T1000 (cell line): ENCODE measurements at regions not wholly inside any gene's neighbourhood (a gene's known extent, or its start where the extent isn't known, plus 50 kb on each side); places are given as distances from the start of the nearest gene placed in this dataset.
"Not testable (repeated sequence)": the region's sequence is repeated elsewhere in the genome, so short reads cannot be mapped to it uniquely, and the experiment has no call there.

Source experiments
- DNase-seq: peaks from one replicate; lab custom pipeline; 2025; ENCODE audit warnings: mixed read lengths; lab: John Stamatoyannopoulos, UW

GRCh38 chr9:86997156-86997555 lies 49.9 kb upstream of the GAS1 start:
- DNase-seq = no peak

GRCh38 chr9:86997951-86998350 lies 50.6 kb upstream of the GAS1 start:
- no peak for DNase-seq

GRCh38 chr9:87002517-87002916 lies 55.2 kb upstream of the GAS1 start:
- DNase-seq = no peak

- no peak for DNase-seq
Measured at GRCh38 chr9:87004016-87004415, 56.7 kb upstream of the GAS1 start.

- DNase-seq = no peak
Measured at GRCh38 chr9:87006956-87007355, 59.6 kb upstream of the GAS1 start.

DNA sequence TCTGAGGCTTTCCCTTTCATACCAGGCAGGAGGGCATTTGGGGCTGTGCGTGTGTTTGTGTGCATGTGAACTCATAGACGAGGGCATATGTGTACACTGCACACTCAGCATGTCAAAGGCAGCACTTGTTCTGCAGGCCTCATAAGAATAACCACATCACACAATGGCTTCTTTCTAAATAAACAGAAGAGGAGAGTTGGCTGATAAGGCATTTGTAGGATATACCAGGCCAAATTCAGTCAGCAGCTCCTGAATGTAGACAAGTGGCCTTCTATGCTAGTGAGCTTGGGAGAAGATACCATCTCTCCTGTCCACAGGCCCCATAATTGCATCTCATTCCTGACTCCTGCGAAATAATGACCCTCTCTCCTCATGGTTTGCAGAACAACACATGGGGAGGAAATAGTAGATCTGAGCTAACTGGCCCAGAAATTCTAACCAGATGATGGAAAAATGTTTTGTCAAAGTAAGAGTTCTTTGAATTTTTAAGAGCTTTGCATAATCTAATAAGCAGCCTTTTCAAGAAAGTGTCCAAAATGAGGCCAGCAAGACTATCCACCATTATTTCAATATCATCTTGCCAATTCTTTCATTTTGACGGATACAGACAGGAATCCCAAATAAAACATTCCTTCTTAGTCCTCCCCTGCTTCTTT lies 60.5 kb upstream of the GAS1 start:
- no peak for DNase-seq

- DNase-seq = no peak
Measured at GRCh38 chr9:87008667-87009066, 61.4 kb upstream of the GAS1 start.

DNA sequence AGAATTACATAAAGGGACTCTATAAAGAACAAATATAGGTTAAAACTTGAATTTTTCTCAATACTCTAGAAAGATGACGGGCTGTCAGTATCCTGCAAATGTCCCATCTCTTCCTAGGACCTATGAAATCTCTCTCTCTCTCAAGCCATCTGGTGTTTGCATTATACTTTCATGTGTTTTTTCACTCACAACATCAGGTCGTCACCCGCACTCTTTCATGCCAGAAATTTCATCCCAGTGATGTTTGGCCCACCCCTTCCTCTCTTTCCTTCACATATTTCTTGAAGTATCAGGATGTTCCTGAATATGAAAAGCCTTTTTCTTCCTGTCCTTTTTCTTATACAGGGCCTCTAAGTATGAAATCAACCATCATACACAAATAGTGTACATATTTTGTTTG lies 63.3 kb upstream of the GAS1 start:
- no peak for DNase-seq

- DNase-seq = no peak
Measured at GRCh38 chr9:87011551-87011950, 64.2 kb upstream of the GAS1 start.

GRCh38 chr9:87013490-87013889 lies 66.2 kb upstream of the GAS1 start:
- DNase-seq = no peak

DNA sequence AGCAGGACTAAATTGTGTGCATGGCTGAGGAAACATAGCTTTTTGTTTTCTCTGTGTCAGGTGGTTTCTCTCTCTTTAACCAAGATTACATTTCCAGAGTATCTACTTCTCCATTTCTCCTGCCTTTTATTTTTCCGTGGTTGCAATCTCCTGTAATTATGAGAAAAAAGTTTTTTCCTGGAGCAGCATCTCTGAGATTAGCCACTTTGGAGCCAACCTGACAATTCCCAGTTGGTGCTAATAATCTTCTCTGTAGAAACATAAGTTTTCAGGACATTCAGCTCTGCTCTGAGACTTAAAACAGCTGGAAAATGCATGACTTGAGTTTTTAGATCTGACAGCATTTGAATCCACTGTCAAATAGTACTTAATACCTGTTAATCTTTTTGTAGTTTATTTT lies 67.1 kb upstream of the GAS1 start:
- no peak for DNase-seq

DNA sequence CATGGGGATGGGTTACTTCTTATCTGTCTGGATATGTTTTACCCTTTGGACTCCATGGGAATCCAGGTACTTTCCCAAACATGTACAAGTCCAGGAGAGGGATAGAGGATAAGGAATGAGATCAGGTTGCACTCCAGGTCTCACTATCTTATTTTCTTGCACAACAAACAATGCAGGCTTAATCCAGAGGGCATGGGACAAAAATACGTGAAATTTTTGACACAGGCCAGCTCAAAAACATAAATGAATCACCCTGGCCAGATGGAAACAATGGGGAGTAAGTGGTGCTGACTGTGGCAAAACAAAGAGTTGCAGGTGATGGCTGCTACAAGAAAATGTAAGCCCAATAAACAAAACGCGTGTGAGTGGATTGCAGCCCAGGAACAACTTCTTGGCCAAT lies 69.4 kb upstream of the GAS1 start:
- DNase-seq = no peak

DNA sequence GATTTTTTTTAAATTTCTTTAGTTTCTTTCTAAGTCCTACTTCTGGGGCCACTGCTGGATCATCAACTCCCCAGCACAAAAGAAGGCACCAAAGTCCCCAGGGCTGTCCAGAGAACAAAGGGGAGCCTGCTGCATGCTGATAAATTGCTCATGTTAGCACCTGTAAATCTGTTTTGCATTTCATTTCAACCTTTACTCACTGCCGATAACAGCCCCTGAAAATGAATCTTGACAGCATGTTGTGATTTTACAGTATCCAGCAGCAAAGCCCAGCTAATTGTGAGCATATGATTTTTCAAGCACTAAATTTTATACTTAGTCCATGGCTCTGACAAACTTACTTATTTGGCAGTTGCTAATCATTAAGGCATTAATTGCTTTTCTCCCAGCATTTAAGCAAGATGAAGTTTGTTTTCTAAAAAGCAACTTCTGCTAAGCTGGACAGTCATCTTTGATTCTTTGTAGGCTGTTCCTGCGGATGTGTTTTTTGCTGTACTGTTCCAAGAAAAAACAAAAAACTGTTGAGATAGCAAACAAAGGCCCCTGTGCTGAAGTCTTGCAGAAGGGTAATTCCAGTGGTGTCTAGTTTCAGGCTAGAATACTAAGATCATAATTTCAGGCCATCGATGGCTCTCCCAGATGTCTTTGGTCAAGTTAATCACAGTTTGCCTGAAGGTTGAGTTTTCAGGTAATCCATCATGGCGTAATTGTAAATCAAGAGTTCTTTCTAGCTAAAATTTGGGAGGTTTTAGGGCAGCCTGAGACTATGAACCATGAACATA lies 73.1 kb upstream of the GAS1 start:
- DNase-seq = no peak

GRCh38 chr9:87022178-87022577 lies 74.9 kb upstream of the GAS1 start:
- DNase-seq = no peak

- no peak for DNase-seq
Measured at GRCh38 chr9:87026204-87026603, 78.9 kb upstream of the GAS1 start.

DNA sequence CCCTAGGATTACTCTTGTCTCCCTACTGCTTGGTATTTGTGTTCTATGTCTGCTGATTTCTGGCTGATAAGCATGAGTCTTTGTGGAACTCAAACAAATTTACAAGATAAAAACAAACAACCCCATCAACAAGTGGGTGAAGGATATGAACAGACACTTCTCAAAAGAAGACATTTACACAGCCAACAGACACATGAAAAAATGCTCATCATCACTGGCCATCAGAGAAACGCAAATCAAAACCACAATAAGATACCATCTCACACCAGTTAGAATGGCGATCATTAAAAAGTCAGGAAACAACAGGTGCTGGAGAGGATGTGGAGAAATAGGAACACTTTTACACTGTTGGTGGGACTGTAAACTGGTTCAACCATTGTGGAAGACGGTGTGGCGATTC lies 81.5 kb upstream of the GAS1 start:
- DNase-seq = not testable (repeated sequence)

- no peak for DNase-seq
Measured at GRCh38 chr9:87029905-87030304, 82.6 kb upstream of the GAS1 start.

GRCh38 chr9:87034841-87035240 lies 87.5 kb upstream of the GAS1 start:
- DNase-seq = no peak

- DNase-seq = no peak
Measured at GRCh38 chr9:87035879-87036278, 88.6 kb upstream of the GAS1 start.

DNA sequence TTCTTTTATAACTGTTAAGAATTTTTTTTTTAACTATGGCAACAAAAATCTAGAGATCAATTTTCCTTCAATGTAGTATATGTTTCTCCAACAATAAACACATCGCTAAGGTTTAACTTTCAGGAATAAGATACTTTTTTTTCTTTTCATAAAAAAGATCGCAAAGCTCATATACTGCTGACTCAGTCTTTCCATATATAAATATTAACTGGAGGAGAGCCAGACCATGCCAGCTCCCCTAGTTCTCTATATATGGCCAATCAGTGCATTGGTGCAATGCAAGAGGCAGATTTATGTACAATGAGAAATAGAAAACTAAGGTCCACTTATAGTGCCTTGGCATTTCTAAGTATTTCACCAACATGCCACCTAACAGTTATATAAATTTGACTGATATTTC lies 89.2 kb upstream of the GAS1 start:
- DNase-seq = no peak

DNA sequence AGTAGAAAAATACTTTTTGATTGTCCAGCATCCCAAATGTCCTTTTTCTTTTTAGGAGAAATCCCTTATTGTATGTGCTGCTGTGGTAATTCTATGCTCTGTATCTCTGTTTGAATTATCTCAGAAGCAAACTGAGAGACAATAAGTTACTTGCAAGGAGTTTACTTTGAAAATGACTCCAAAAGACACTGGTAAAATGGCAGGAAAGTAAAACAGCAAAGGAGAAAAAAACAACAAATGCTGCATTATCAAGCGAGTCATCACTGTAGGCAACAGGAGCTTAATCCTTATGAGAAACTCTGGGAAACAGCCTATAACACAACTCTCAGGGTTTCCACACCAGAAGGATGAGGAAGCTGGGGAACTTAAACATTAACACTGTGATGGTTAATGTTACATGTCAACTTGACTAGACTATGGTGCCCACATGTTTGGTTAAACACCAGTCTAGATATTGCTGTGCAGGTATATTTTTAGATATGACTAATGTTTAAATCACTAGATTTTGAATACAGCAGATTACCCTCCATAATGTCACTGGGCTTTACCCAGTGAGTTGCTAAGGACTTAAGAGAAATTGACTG lies 92.6 kb upstream of the GAS1 start:
- no peak for DNase-seq

DNA sequence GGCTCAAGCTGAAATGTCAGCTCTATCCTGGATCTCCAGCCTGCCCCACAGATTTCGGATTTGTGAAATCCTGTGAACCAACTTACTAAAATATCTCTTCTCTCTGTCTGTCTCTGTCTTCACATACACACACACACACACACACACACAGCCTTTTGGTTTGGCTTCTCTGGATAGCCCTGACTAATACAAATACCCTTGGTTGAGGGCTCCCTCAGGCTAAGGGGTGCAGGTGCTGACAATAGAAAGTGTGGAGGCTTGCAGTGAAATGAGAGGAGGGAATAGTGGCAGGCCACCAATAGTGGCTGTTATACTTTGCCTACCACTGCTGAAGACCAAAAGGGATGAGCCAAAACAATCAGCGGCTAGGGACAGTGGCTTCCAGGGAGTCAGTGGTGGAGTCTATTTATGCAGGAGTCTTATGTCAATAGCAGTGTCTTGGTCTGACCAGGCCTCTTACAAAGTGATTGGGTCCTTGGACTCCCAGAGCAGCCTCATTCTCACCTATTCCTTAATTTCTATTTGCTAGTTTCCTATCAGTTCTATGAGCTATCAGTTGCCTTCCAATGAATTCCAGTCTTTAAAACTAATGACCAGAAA lies 93.2 kb upstream of the GAS1 start:
- DNase-seq = no peak
